ENCODE measurements at regions not wholly inside any gene's neighbourhood (a gene's known extent, or its start where the extent isn't known, plus 50 kb on each side); places are given as distances from the start of the nearest gene placed in this dataset.

GRCh38 chr1:39154553-39155421 is 49.7 kb upstream of the MACF1 start:
- no peak for TF ChIP-seq CTCF (IDR thresholded peaks at IDR 0.05)
- no peak for TF ChIP-seq EZH2 (IDR thresholded peaks at IDR 0.05; ENCODE audit: borderline replicate concordance, insufficient read depth, low read depth, low read length, poor library complexity, severe bottlenecking)

Data from B cell (primary cell).